SU-DHL-6 (cell line): ENCODE measurements at regions not wholly inside any gene's neighbourhood (a gene's known extent, or its start where the extent isn't known, plus 50 kb on each side); places are given as distances from the start of the nearest gene placed in this dataset.

Experiments
- H2AFZ ChIP-seq: fragments of 200-600 bp; sonication (generic); 2 replicates; pipeline ENCODE4 v1.6.1; 2014; ENCODE audit warnings: low read depth, mild to moderate bottlenecking, moderate library complexity, mixed read lengths, antibody characterized with exemption, low read length; ENCODE audit not compliant: severe bottlenecking
- H3F3A ChIP-seq: fragments of 200-600 bp; shearing (Covaris generic); 2 replicates; pipeline ENCODE4 v1.6.0; 2016; ENCODE audit warnings: antibody characterized with exemption, mild to moderate bottlenecking; ENCODE audit not compliant: insufficient read depth
- H3K27ac ChIP-seq: fragments of 200-600 bp; sonication (generic); 2 replicates; pipeline ENCODE4 v1.5.1; 2016; ENCODE audit warnings: low read depth, mild to moderate bottlenecking, low read length, moderate library complexity, mixed read lengths
- H3K27me3 ChIP-seq: fragments of 200-600 bp; sonication (generic), shearing (Covaris generic); 2 replicates; pipeline ENCODE4 v1.6.0; 2014; ENCODE audit warnings: mild to moderate bottlenecking, low read length
- H3K36me3 ChIP-seq: fragments of 200-600 bp; sonication (generic); 2 replicates; pipeline ENCODE4 v1.6.1; 2014; ENCODE audit warnings: mild to moderate bottlenecking, low read length, mixed read lengths
- H3K4me2 ChIP-seq: fragments of 300-600, 200-600 bp; shearing (Covaris generic), sonication (generic); 2 replicates; pipeline ENCODE4 v1.6.0; 2014; ENCODE audit warnings: low read length, low read depth, mild to moderate bottlenecking; ENCODE audit not compliant: poor library complexity, severe bottlenecking
- H3K4me3 ChIP-seq: fragments of 200-600 bp; sonication (generic); 2 replicates; pipeline ENCODE4 v1.5.1; 2014; ENCODE audit warnings: antibody characterized with exemption, low read length, mild to moderate bottlenecking, mixed read lengths; ENCODE audit not compliant: insufficient read depth, poor library complexity, severe bottlenecking
- H3K79me2 ChIP-seq: fragments of 200-600 bp; sonication (generic); 2 replicates; pipeline ENCODE4 v1.6.1; 2014; ENCODE audit warnings: mild to moderate bottlenecking, low read length, moderate library complexity; ENCODE audit not compliant: insufficient read depth
- H3K9ac ChIP-seq: fragments of 200-600 bp; sonication (generic); 2 replicates; pipeline ENCODE4 v1.7.0; 2014; ENCODE audit warnings: mild to moderate bottlenecking, low read length
- H3K9me2 ChIP-seq: fragments of 200-600 bp; sonication (generic); replicated peaks from 2 replicates; pipeline ENCODE4 v1.6.1; 2014; ENCODE audit warnings: low read length; ENCODE audit not compliant: insufficient read depth
- H3K9me3 ChIP-seq: fragments of 200-600 bp; sonication (generic); 2 replicates; pipeline ENCODE4 v1.6.1; 2014; ENCODE audit warnings: low read length, mixed read lengths; ENCODE audit not compliant: insufficient read depth
- H4K20me1 ChIP-seq: fragments of 200-600 bp; sonication (generic); 2 replicates; pipeline ENCODE4 v1.6.1; 2014; ENCODE audit warnings: low read depth, mild to moderate bottlenecking, antibody characterized with exemption, low read length, moderate library complexity, mixed read lengths
- CTCF ChIP-seq: fragments of 200-600 bp; sonication (generic); IDR thresholded peaks from one replicate; pipeline ENCODE4 v1.5.1; 2017; ENCODE audit warnings: antibody characterized with exemption, mild to moderate bottlenecking, low read length, moderate library complexity; ENCODE audit not compliant: insufficient read depth, poor library complexity, severe bottlenecking
- EZH2phosphoT487 ChIP-seq: fragments of 200-600 bp; sonication (generic), shearing (Covaris generic); conservative IDR thresholded peaks from 2 replicates; pipeline ENCODE4 v1.6.1; 2018; ENCODE audit warnings: mild to moderate bottlenecking, antibody characterized with exemption, low read length, moderate library complexity, mixed read lengths

GRCh38 chr21:15139898-15140297 lies 75.1 kb upstream of the NRIP1 start:
- no peak overlapping the region for H3K4me2 ChIP-seq

DNA sequence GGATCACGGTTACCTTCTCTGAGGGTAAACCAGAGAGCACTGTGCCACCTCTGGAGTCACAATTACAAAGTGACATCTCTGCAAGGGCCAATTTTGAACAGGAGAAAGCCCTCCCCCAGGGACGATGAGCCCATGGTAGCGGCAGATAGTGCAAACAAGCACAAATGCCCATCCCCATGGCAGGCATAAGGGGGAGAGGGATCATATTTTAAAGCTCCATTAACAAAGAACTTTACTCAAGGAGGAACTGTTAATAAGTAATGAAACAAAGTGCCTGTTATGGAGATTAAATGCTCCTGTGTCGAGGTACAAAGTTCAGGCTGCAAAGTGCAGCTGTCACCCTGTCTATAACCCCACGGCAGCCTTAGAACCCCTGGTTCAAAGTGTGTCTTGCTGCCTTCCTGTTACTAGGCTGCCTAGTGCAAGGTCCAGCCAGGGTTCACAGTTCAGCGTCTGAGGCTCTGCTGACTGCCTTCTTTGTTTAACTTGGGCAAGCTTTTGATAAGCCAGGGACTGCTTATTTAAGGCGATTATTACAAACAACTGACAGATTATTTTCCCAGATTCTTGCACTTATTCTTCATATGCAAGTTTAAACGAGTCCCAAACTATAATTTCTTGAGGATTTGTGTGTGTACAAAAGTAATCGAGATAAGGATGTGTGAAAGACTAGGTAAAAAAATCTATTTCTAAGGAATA lies 75.7 kb upstream of the NRIP1 start:
- Histone ChIP-seq H3K27me3 (no peaks in the 10 kb centered on the region), H3K36me3 (no peaks in the 10 kb centered on the region), H3K4me2 (no peak overlapping the region), H3K4me3 (no peak overlapping the region), H3K9me2 (no peaks in the 10 kb centered on the region), H3K9me3 (no peaks in the 10 kb centered on the region), H3K79me2 (no peaks in the 10 kb centered on the region), H2AFZ (no peak overlapping the region), H4K20me1 (no peaks in the 10 kb centered on the region), H3K27ac (no peak overlapping the region), H3F3A (no peaks in the 10 kb centered on the region), H3K9ac (no peak overlapping the region)
- TF ChIP-seq EZH2phosphoT487 = no peak
- TF ChIP-seq CTCF = no peak

More at GRCh38 chr21:15139898-15140297, 75.1 kb upstream of the NRIP1 start:
- Histone ChIP-seq H3K9me2 (no peaks in the 10 kb centered on the region), H4K20me1 (no peaks in the 10 kb centered on the region), H3K27me3 (no peaks in the 10 kb centered on the region), H3K27ac (no peak overlapping the region), H3K4me3 (no peak overlapping the region), H3K79me2 (no peaks in the 10 kb centered on the region), H3K36me3 (no peaks in the 10 kb centered on the region), H3F3A (no peaks in the 10 kb centered on the region), H2AFZ (no peak overlapping the region), H3K9me3 (no peaks in the 10 kb centered on the region), H3K9ac (no peak overlapping the region)
- TF ChIP-seq EZH2phosphoT487 (no peak), CTCF (no peak)

DNA sequence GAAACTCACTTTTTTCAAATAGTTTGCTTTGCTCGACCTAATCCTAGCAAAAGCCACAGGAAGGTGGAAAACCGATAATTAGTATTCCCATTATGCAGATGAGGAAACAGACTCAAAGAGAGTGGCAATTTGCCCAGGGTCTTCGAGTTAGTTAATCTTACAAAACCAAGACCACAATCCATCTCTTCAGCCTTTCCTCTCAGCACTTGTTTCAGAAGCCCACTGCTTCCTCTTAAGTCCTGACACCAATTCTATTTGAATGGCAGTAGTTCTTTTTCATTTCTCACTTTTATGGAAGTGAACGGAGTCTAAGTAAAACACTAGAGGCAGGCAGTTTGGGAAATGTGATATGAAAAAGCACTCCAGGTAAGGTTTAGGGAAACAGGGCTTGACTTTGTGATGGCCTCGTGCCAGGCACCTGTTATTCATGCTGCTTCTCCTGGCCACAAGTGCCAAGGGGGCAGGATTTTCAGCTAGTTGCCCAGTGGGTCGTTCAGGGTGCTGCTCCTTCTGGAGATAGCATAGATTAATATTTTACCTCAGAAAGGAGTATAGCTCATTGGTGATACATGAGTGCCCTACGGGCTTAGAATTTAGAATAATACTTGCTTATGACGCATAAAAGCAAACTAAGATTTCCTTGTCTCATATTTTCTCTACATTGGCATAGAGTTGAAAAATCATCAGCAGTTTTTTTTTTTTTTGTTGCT lies 76.6 kb upstream of the NRIP1 start:
- no peaks in the 10 kb centered on the region for H3K79me2 ChIP-seq
- no peaks in the 10 kb centered on the region for H3K9me2 ChIP-seq
- no peak overlapping the region for H2AFZ ChIP-seq
- H3K9ac ChIP-seq = no peak overlapping the region
- H3K27ac ChIP-seq = no peak overlapping the region
- H3F3A ChIP-seq = no peaks in the 10 kb centered on the region
- no peaks in the 10 kb centered on the region for H3K27me3 ChIP-seq
- TF ChIP-seq EZH2phosphoT487 (no peak), CTCF (no peak)
- no peak overlapping the region for H3K4me2 ChIP-seq
- no peaks in the 10 kb centered on the region for H3K36me3 ChIP-seq
- no peaks in the 10 kb centered on the region for H4K20me1 ChIP-seq
- no peak overlapping the region for H3K4me3 ChIP-seq
- no peaks in the 10 kb centered on the region for H3K9me3 ChIP-seq
